HepG2 (cell line): ENCODE measurements at regions not wholly inside any gene's neighbourhood (a gene's known extent, or its start where the extent isn't known, plus 50 kb on each side); places are given as distances from the start of the nearest gene placed in this dataset.

Experiments
- ATAC-seq: fragments of 200-7000 bp; cut with Tn5 transposase; 3 replicates; pipeline ENCODE4 v1.9.1; 2020; ENCODE audit warnings: mild to moderate bottlenecking, moderate library complexity
- BruUV-seq: library from RNA; stranded (reverse); fragments of 400-500 nt; replicated peaks from 2 replicates; lab custom pipeline; 2021; lab: Mats Ljungman, UMichigan
- CTCF ChIA-PET: fragments of 300-600 bp; formaldehyde crosslinking; extraction: SDS; loops from one replicate; lab custom pipeline; 2021; ENCODE audit warnings: low total read pairs, inconsistent platforms, low intra/inter-chr PET ratio; lab: Yijun Ruan, JAX
- POLR2A ChIA-PET: fragments of 350-600 bp; sonication (Branson Sonifier 250); formaldehyde crosslinking; loops from one replicate; lab custom pipeline; 2020; ENCODE audit warnings: antibody characterized with exemption, inconsistent platforms; lab: Yijun Ruan, JAX
- DNase-seq: peaks from one replicate; pipeline ENCODE4 v3.0.0-alpha.2; 2015; ENCODE audit warnings: low spot score
- FAIRE-seq: peaks from 3 replicates; lab custom pipeline; 2011; peaks lifted over from hg19 to GRCh38; lab: Jason Lieb, UNC
- H2AFZ ChIP-seq: one replicate; pipeline ENCODE4 v1.6.1; 2011; ENCODE audit warnings: low read length, inconsistent platforms
- H3K27ac ChIP-seq: fragments of 300-600 bp; 3 replicates; pipeline ENCODE4 v1.8.0; 2011; ENCODE audit warnings: mixed run types, mild to moderate bottlenecking, mixed read lengths, low read length, inconsistent platforms; ENCODE audit not compliant: insufficient read depth; ENCODE audit errors: extremely low read length
- H3K27me3 ChIP-seq, 2 experiments: fragments of 200-600 bp in 1 of 2; 2 replicates in 1 of 2; 3 replicates in 1 of 2; pipeline versions ENCODE4 v1.6.0 to v1.8.0; 2011; ENCODE audit warnings: low read length in 2 of 2, mild to moderate bottlenecking in 2 of 2, moderate library complexity in 2 of 2, inconsistent platforms in 1 of 2; ENCODE audit not compliant: insufficient read depth in 2 of 2, control insufficient read depth in 1 of 2
- H3K36me3 ChIP-seq, 2 experiments: fragments of 200-600 bp in 1 of 2; replicated peaks in 1 of 2; 2 replicates in 1 of 2; 3 replicates in 1 of 2; pipeline versions ENCODE4 v1.5.1 to v1.8.0; 2011; ENCODE audit warnings: low read length in 2 of 2, inconsistent platforms in 1 of 2; ENCODE audit not compliant: insufficient read depth in 2 of 2, control insufficient read depth in 1 of 2
- H3K4me1 ChIP-seq: 2 replicates; pipeline ENCODE4 v1.5.1; 2012; ENCODE audit warnings: low read length, inconsistent platforms; ENCODE audit not compliant: insufficient read depth
- H3K4me2 ChIP-seq: 2 replicates; pipeline ENCODE4 v1.6.0; 2011; ENCODE audit warnings: low read depth, low read length, inconsistent platforms
- H3K4me3 ChIP-seq, 3 experiments: fragments of 200-600 bp in 1 of 3; sonication (generic), shearing (Covaris generic) in 1 of 3; replicated peaks in 1 of 3; 2 replicates each; pipeline ENCODE4 v1.5.1; 2011 to 2016; ENCODE audit warnings: low read length in 3 of 3, inconsistent platforms in 2 of 3, low read depth in 2 of 3, mild to moderate bottlenecking in 2 of 3, control low read depth in 1 of 3, mixed read lengths in 1 of 3; ENCODE audit not compliant: insufficient read depth in 1 of 3
- H3K79me2 ChIP-seq: one replicate; pipeline ENCODE4 v1.6.1; 2011; ENCODE audit warnings: low read length, inconsistent platforms; ENCODE audit not compliant: insufficient read depth
- H3K9ac ChIP-seq: 2 replicates; pipeline ENCODE4 v1.6.0; 2011; ENCODE audit warnings: mild to moderate bottlenecking, low read depth, low read length, inconsistent platforms; ENCODE audit not compliant: insufficient read depth
- H3K9me3 ChIP-seq: 2 replicates; pipeline ENCODE4 v1.5.1; 2012; ENCODE audit warnings: mild to moderate bottlenecking, low read length
- H4K20me1 ChIP-seq: 2 replicates; pipeline ENCODE4 v1.6.0; 2011; ENCODE audit warnings: inconsistent platforms, mild to moderate bottlenecking, low read length, moderate library complexity; ENCODE audit not compliant: insufficient read depth
- IRX3 ChIP-seq: sonication (generic); formaldehyde crosslinking; IDR thresholded peaks from 2 replicates; pipeline ENCODE4 v1.8.1; 2023; ENCODE audit warnings: mild to moderate bottlenecking, low read depth, missing genetic modification reagents, borderline replicate concordance
- RCOR2 ChIP-seq: IDR thresholded peaks from 2 replicates; pipeline ENCODE4 v1.6.1; 2016; ENCODE audit warnings: missing biosample characterization, missing genetic modification reagents
- SP2 ChIP-seq: sonication (generic); formaldehyde crosslinking; IDR thresholded peaks from 2 replicates; pipeline ENCODE4 v1.5.1; 2020; ENCODE audit warnings: mild to moderate bottlenecking, missing genetic modification reagents
- SPEN ChIP-seq: sonication (generic); formaldehyde crosslinking; IDR thresholded peaks from 2 replicates; pipeline ENCODE4 v1.5.1; 2020; ENCODE audit warnings: low read depth, mild to moderate bottlenecking, missing genetic modification reagents
- SRF ChIP-seq: IDR thresholded peaks from 2 replicates; pipeline ENCODE4 v1.6.1; 2011; ENCODE audit warnings: mild to moderate bottlenecking, low read depth, low read length, moderate library complexity
- SSRP1 ChIP-seq: IDR thresholded peaks from 2 replicates; pipeline ENCODE4 v1.6.1; 2016; ENCODE audit warnings: control low read depth
- TERF1 ChIP-seq: sonication (generic); formaldehyde crosslinking; IDR thresholded peaks from 2 replicates; pipeline ENCODE4 v1.8.0; 2022; ENCODE audit warnings: mild to moderate bottlenecking, missing genetic modification reagents, moderate library complexity
- TRAFD1 ChIP-seq: sonication (generic); formaldehyde crosslinking; IDR thresholded peaks from 2 replicates; pipeline ENCODE4 v1.5.1; 2020; ENCODE audit warnings: missing genetic modification reagents, mild to moderate bottlenecking, borderline replicate concordance
- ZBTB7A ChIP-seq: sonication (generic); formaldehyde crosslinking; IDR thresholded peaks from 2 replicates; pipeline ENCODE4 v1.8.0; 2022; ENCODE audit warnings: mild to moderate bottlenecking, missing genetic modification reagents
- ZNF318 ChIP-seq: sonication (generic); formaldehyde crosslinking; IDR thresholded peaks from 2 replicates; pipeline ENCODE4 v1.4.0; 2020; ENCODE audit warnings: mild to moderate bottlenecking, missing genetic modification reagents
- WGBS: methylation state at CpG from one replicate; pipeline ENCODE4 v1.1.6; 2017; ENCODE audit warnings: low lambda C conversion rate; 5-methylcytosine and 5-hydroxymethylcytosine counted together
- in situ Hi-C: cut with HindIII; loops from 2 replicates; pipeline ENCODE4 v1.10.0; 2017; ENCODE audit warnings: low pct_unique_long_range_greater_than_20kb; ENCODE audit not compliant: extremely low pct_ligation_motif_present
- intact Hi-C: fragments of 100-400 bp; cut with micrococcal nuclease; formaldehyde crosslinking; loops from one replicate; pipeline ENCODE4 v1.10.0; 2022; ENCODE audit not compliant: unreplicated experiment
- TF ChIP-seq, protein P1 (sequence below): sonication (generic); formaldehyde crosslinking; IDR thresholded peaks from 2 replicates; pipeline ENCODE4 v1.4.0; 2020; ENCODE audit warnings: missing genetic modification reagents

GRCh38 chr18:1124495-1124894 lies 219.8 kb downstream of the ADCYAP1 start:
- Histone ChIP-seq H3K9me3 (no peaks in the 10 kb centered on the region), H3K4me3 (no peak overlapping the region), H3K9ac (no peak overlapping the region), H3K36me3 (no peaks in the 10 kb centered on the region), H2AFZ (no peak overlapping the region), H3K27ac (no peak overlapping the region), H4K20me1 (no peaks in the 10 kb centered on the region), H3K4me2 (no peak overlapping the region), H3K27me3 (no peaks in the 10 kb centered on the region), H3K4me1 (no peaks in the 10 kb centered on the region), H3K79me2 (no peaks in the 10 kb centered on the region)
- ChIA-PET CTCF (no interaction called here), POLR2A (no interaction called here)
- DNase-seq (no peak), ATAC-seq (no peak), FAIRE-seq (no peak)
- WGBS, result 1% methylated on average over 2 of the region's 2 CpGs
- in situ Hi-C loops, result no loop called here
- intact Hi-C loops, result no loop called here
- no TSS peak for BruUV-seq
- TF ChIP-seq ZBTB7A (no peak), SRF (no peak), SSRP1 (CRISPR knock-in tag) (no peak), TERF1 (CRISPR knock-in tag) (no peak), RCOR2 (CRISPR knock-in tag) (no peak), IRX3 (CRISPR knock-in tag) (no peak), SPEN (CRISPR knock-in tag) (no peak), SP2 (CRISPR knock-in tag) (no peak), TRAFD1 (no peak), ZNF318 (CRISPR knock-in tag) (no peak)
- TF ChIP-seq, protein P1, sequence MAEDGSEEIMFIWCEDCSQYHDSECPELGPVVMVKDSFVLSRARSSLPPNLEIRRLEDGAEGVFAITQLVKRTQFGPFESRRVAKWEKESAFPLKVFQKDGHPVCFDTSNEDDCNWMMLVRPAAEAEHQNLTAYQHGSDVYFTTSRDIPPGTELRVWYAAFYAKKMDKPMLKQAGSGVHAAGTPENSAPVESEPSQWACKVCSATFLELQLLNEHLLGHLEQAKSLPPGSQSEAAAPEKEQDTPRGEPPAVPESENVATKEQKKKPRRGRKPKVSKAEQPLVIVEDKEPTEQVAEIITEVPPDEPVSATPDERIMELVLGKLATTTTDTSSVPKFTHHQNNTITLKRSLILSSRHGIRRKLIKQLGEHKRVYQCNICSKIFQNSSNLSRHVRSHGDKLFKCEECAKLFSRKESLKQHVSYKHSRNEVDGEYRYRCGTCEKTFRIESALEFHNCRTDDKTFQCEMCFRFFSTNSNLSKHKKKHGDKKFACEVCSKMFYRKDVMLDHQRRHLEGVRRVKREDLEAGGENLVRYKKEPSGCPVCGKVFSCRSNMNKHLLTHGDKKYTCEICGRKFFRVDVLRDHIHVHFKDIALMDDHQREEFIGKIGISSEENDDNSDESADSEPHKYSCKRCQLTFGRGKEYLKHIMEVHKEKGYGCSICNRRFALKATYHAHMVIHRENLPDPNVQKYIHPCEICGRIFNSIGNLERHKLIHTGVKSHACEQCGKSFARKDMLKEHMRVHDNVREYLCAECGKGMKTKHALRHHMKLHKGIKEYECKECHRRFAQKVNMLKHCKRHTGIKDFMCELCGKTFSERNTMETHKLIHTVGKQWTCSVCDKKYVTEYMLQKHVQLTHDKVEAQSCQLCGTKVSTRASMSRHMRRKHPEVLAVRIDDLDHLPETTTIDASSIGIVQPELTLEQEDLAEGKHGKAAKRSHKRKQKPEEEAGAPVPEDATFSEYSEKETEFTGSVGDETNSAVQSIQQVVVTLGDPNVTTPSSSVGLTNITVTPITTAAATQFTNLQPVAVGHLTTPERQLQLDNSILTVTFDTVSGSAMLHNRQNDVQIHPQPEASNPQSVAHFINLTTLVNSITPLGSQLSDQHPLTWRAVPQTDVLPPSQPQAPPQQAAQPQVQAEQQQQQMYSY (CRISPR knock-in tag), result no peak
